ENCODE measurements at regions not wholly inside any gene's neighbourhood (a gene's known extent, or its start where the extent isn't known, plus 50 kb on each side); places are given as distances from the start of the nearest gene placed in this dataset.

GRCh38 chr2:193505620-193506019 is 1310.9 kb upstream of the TMEFF2 start:
- Histone ChIP-seq H3K4me3 (ENCODE audit: low read depth, low read length) (no peak overlapping the region), H3K27ac (ENCODE audit: extremely low read depth, low read depth, low read length) (no peak overlapping the region), H3K4me1 (ENCODE audit: control insufficient read depth, insufficient read depth, low read length) (no peaks in the 10 kb centered on the region), H3K9me3 (ENCODE audit: control insufficient read depth, insufficient read depth, low read depth, low read length) (no peaks in the 10 kb centered on the region), H3K36me3 (ENCODE audit: control insufficient read depth in 2 of 2, insufficient read depth in 1 of 2, low read length in 2 of 2) (no peaks in the 10 kb centered on the region)
- ChIA-PET POLR2A (no interaction called here), CTCF (no interaction called here)
- TF ChIP-seq ZNF585B (tag by site-specific recombination; IDR thresholded peaks at IDR 0.05) (no peak), ZNF404 (tag by site-specific recombination; IDR thresholded peaks at IDR 0.05) (no peak), REST (tag by site-specific recombination; IDR thresholded peaks at IDR 0.05) (no peak), ZNF596 (tag by site-specific recombination; IDR thresholded peaks at IDR 0.05) (no peak), ZNF639 (tag by site-specific recombination; IDR thresholded peaks at IDR 0.05) (no peak), BCL6B (tag by site-specific recombination; IDR thresholded peaks at IDR 0.05) (no peak), AEBP2 (tag by site-specific recombination; IDR thresholded peaks at IDR 0.05; ENCODE audit: borderline replicate concordance) (no peak), GLI4 (tag by site-specific recombination; IDR thresholded peaks at IDR 0.05) (no peak), ZNF560 (tag by site-specific recombination; IDR thresholded peaks at IDR 0.05; ENCODE audit: borderline replicate concordance) (no peak), KLF7 (tag by site-specific recombination; IDR thresholded peaks at IDR 0.05; ENCODE audit: borderline replicate concordance) (no peak), ZNF654 (tag by site-specific recombination; IDR thresholded peaks at IDR 0.05; ENCODE audit: low read depth) (no peak), ZNF132 (tag by site-specific recombination; IDR thresholded peaks at IDR 0.05; ENCODE audit: borderline replicate concordance) (no peak), WT1 (tag by site-specific recombination; IDR thresholded peaks at IDR 0.05) (no peak), ZNF311 (tag by site-specific recombination; IDR thresholded peaks at IDR 0.05; ENCODE audit: borderline replicate concordance) (no peak), ZSCAN18 (tag by site-specific recombination; IDR thresholded peaks at IDR 0.05) (no peak), ZNF433 (tag by site-specific recombination; IDR thresholded peaks at IDR 0.05; ENCODE audit: low read depth) (no peak), GLIS2 (tag by site-specific recombination; IDR thresholded peaks at IDR 0.05) (no peak), ZFHX2 (tag by site-specific recombination; conservative IDR thresholded peaks at IDR 0.05) (no peak), ZXDB (tag by site-specific recombination; IDR thresholded peaks at IDR 0.05) (no peak)
